ENCODE measurements at regions not wholly inside any gene's neighbourhood (a gene's known extent, or its start where the extent isn't known, plus 50 kb on each side); places are given as distances from the start of the nearest gene placed in this dataset.
"Not testable (repeated sequence)": the region's sequence is repeated elsewhere in the genome, so short reads cannot be mapped to it uniquely, and the experiment has no call there.

- TF ChIP-seq ELK1 (CRISPR knock-in tag; IDR thresholded peaks at IDR 0.05); BRF2 (IDR thresholded peaks at IDR 0.05; ENCODE audit: borderline replicate concordance, insufficient read depth, insufficient read length): not testable (repeated sequence)
These were observed 304.6 kb downstream of the CCDC74A start for GRCh38 chr2:131832209-131832780.

All from K562 (cell line).